ENCODE measurements at regions not wholly inside any gene's neighbourhood (a gene's known extent, or its start where the extent isn't known, plus 50 kb on each side); places are given as distances from the start of the nearest gene placed in this dataset.

- no peaks in the 10 kb centered on the region for H3K27me3 ChIP-seq
- peaks cover 9% of the 10 kb centered on the region for H3K4me1 ChIP-seq
- DNase-seq: no peak
- no peaks in the 10 kb centered on the region for H3K36me3 ChIP-seq
- TF ChIP-seq CTCF (IDR thresholded peaks at IDR 0.05; ENCODE audit: low read depth, low read length): no peak
- H3K4me3 ChIP-seq (ENCODE audit: low read depth, low read length): no peak overlapping the region
- H3K9me3 ChIP-seq: no peaks in the 10 kb centered on the region
Observed at GRCh38 chr2:62374301-62375112, 131.5 kb downstream of the TMEM17 start.

- TF ChIP-seq CTCF (IDR thresholded peaks at IDR 0.05; ENCODE audit: low read depth, low read length): no peak
- Histone ChIP-seq H3K36me3 (no peaks in the 10 kb centered on the region), H3K27me3 (no peaks in the 10 kb centered on the region), H3K9me3 (no peaks in the 10 kb centered on the region), H3K4me3 (ENCODE audit: low read depth, low read length) (no peak overlapping the region), H3K4me1 (peaks cover 9% of the 10 kb centered on the region)
- DNase-seq: no peak
Observed at GRCh38 chr2:62372824-62373223, 133.2 kb downstream of the TMEM17 start.

GRCh38 chr2:62370321-62371250 is 135.4 kb downstream of the TMEM17 start:
- no peaks in the 10 kb centered on the region for H3K27me3 ChIP-seq
- TF ChIP-seq CTCF (IDR thresholded peaks at IDR 0.05; ENCODE audit: low read depth, low read length): no peak
- H3K9me3 ChIP-seq: no peaks in the 10 kb centered on the region
- peaks cover 9% of the 10 kb centered on the region for H3K4me1 ChIP-seq
- no peaks in the 10 kb centered on the region for H3K36me3 ChIP-seq
- DNase-seq: peak; percentile 12
- no peak overlapping the region for H3K4me3 ChIP-seq (ENCODE audit: low read depth, low read length)

GRCh38 chr2:62369541-62370202 is 136.3 kb downstream of the TMEM17 start:
- H3K9me3 ChIP-seq: no peaks in the 10 kb centered on the region
- peaks cover 9% of the 10 kb centered on the region for H3K4me1 ChIP-seq
- H3K36me3 ChIP-seq: no peaks in the 10 kb centered on the region
- no peak overlapping the region for H3K4me3 ChIP-seq (ENCODE audit: low read depth, low read length)
- no peaks in the 10 kb centered on the region for H3K27me3 ChIP-seq
- peak; percentile 33 for DNase-seq
- TF ChIP-seq CTCF (IDR thresholded peaks at IDR 0.05; ENCODE audit: low read depth, low read length): no peak

GRCh38 chr2:62364791-62365528 is 141.0 kb downstream of the TMEM17 start:
- no peak overlapping the region for H3K4me3 ChIP-seq (ENCODE audit: low read depth, low read length)
- H3K4me1 ChIP-seq: peaks cover 4% of the 10 kb centered on the region; the same call in 1 of the 2 replicates
- H3K36me3 ChIP-seq: no peaks in the 10 kb centered on the region
- no peaks in the 10 kb centered on the region for H3K27me3 ChIP-seq
- DNase-seq: no peak
- no peaks in the 10 kb centered on the region for H3K9me3 ChIP-seq
- no peak for TF ChIP-seq CTCF (IDR thresholded peaks at IDR 0.05; ENCODE audit: low read depth, low read length)

All from BE2C (cell line).